ENCODE measurements at regions not wholly inside any gene's neighbourhood (a gene's known extent, or its start where the extent isn't known, plus 50 kb on each side); places are given as distances from the start of the nearest gene placed in this dataset.

- no peaks in the 10 kb centered on the region for H3K79me2 ChIP-seq (ENCODE audit: control insufficient read depth, insufficient read depth, low read length)
- DNase-seq (ENCODE audit: low read depth, low spot score): no peak
- BruUV-seq (replicated peaks): no TSS peak
- H3K4me2 ChIP-seq (ENCODE audit: insufficient read depth, low read length): no peak overlapping the region
- TF ChIP-seq MAX (IDR thresholded peaks at IDR 0.05; ENCODE audit: insufficient read depth, insufficient read length) (no peak), GATA2 (IDR thresholded peaks at IDR 0.05; ENCODE audit: insufficient read depth, insufficient read length, low read depth, low read length) (no peak), JUN (IDR thresholded peaks at IDR 0.05; ENCODE audit: borderline replicate concordance, insufficient read depth, insufficient read length, low read depth) (no peak)
- H3K4me3 ChIP-seq (replicated peaks in 1 of 3; ENCODE audit: insufficient read depth in 1 of 3, low read depth in 1 of 3, low read length in 3 of 3): no peak overlapping the region
- H3K4me1 ChIP-seq (ENCODE audit: control insufficient read depth, extremely low read depth, insufficient read depth, low read length): no peaks in the 10 kb centered on the region
- dilution Hi-C loops (cut with MboI; ENCODE audit: extremely low pct_ligation_motif_present, low sequenced_read_pairs) (no loop called here), intact Hi-C loops (cut with micrococcal nuclease) (no loop called here)
- POLR2A ChIA-PET: no interaction called here
- no peaks in the 10 kb centered on the region for H3K9me3 ChIP-seq (replicated peaks; ENCODE audit: control insufficient read depth, insufficient read depth, low read length)
- H4K20me1 ChIP-seq (replicated peaks; ENCODE audit: control insufficient read depth, extremely low read depth, insufficient read depth, low read length): no peaks in the 10 kb centered on the region
- H3K27me3 ChIP-seq (ENCODE audit: control insufficient read depth in 2 of 2, insufficient read depth in 2 of 2, low read length in 2 of 2): no peaks in the 10 kb centered on the region
- no peaks in the 10 kb centered on the region for H3K9me1 ChIP-seq (replicated peaks; ENCODE audit: control insufficient read depth, extremely low read depth, insufficient read depth, low read length)
- H2AFZ ChIP-seq (ENCODE audit: low read depth, low read length): no peak overlapping the region
- H3K9ac ChIP-seq (replicated peaks; ENCODE audit: extremely low read depth, insufficient read depth, low read length): no peak overlapping the region
- no peak overlapping the region for H3K27ac ChIP-seq (ENCODE audit: insufficient read depth, low read depth, low read length)
- CTCF ChIA-PET: no interaction called here
- no peaks in the 10 kb centered on the region for H3K36me3 ChIP-seq (ENCODE audit: control insufficient read depth in 2 of 2, extremely low read depth in 1 of 2, insufficient read depth in 2 of 2, low read length in 2 of 2)
- no peak for FAIRE-seq
These were observed 988.9 kb upstream of the FLRT2 start for GRCh38 chr14:84541018-84541417.

GRCh38 chr14:84543859-84544258 is 986.1 kb upstream of the FLRT2 start:
- Histone ChIP-seq H3K4me1 (ENCODE audit: control insufficient read depth, extremely low read depth, insufficient read depth, low read length) (no peaks in the 10 kb centered on the region), H3K9me1 (replicated peaks; ENCODE audit: control insufficient read depth, extremely low read depth, insufficient read depth, low read length) (no peaks in the 10 kb centered on the region), H3K9ac (replicated peaks; ENCODE audit: extremely low read depth, insufficient read depth, low read length) (no peak overlapping the region), H3K4me3 (replicated peaks in 1 of 3; ENCODE audit: insufficient read depth in 1 of 3, low read depth in 1 of 3, low read length in 3 of 3) (no peak overlapping the region), H3K27ac (ENCODE audit: insufficient read depth, low read depth, low read length) (no peak overlapping the region), H2AFZ (ENCODE audit: low read depth, low read length) (no peak overlapping the region), H3K36me3 (ENCODE audit: control insufficient read depth in 2 of 2, extremely low read depth in 1 of 2, insufficient read depth in 2 of 2, low read length in 2 of 2) (no peaks in the 10 kb centered on the region), H4K20me1 (replicated peaks; ENCODE audit: control insufficient read depth, extremely low read depth, insufficient read depth, low read length) (no peaks in the 10 kb centered on the region), H3K4me2 (ENCODE audit: insufficient read depth, low read length) (no peak overlapping the region), H3K27me3 (ENCODE audit: control insufficient read depth in 2 of 2, insufficient read depth in 2 of 2, low read length in 2 of 2) (no peaks in the 10 kb centered on the region), H3K79me2 (ENCODE audit: control insufficient read depth, insufficient read depth, low read length) (no peaks in the 10 kb centered on the region), H3K9me3 (replicated peaks; ENCODE audit: control insufficient read depth, insufficient read depth, low read length) (no peaks in the 10 kb centered on the region)
- no peak for FAIRE-seq
- intact Hi-C loops (cut with micrococcal nuclease): no loop called here
- DNase-seq (ENCODE audit: low read depth, low spot score): no peak
- CTCF ChIA-PET: interaction anchor here (1.3 kb wide), 1 partner anchor 10 kb away, joined by 6 read pairs; no protein-coding TSS in a partner anchor
- dilution Hi-C loops (cut with MboI; ENCODE audit: extremely low pct_ligation_motif_present, low sequenced_read_pairs): no loop called here
- BruUV-seq (replicated peaks): no TSS peak
- POLR2A ChIA-PET: no interaction called here
- TF ChIP-seq MAX (IDR thresholded peaks at IDR 0.05; ENCODE audit: insufficient read depth, insufficient read length) (no peak), GATA2 (IDR thresholded peaks at IDR 0.05; ENCODE audit: insufficient read depth, insufficient read length, low read depth, low read length) (no peak), MYC (IDR thresholded peaks at IDR 0.05; ENCODE audit: low read depth, low read length) (no peak), POLR2AphosphoS5 (IDR thresholded peaks at IDR 0.05; ENCODE audit: insufficient read depth, low read depth, low read length) (no peak), POLR2A (IDR thresholded peaks at IDR 0.05; ENCODE audit: low read depth, low read length) (no peak), EZH2 (IDR thresholded peaks at IDR 0.05; ENCODE audit: borderline replicate concordance, low read depth, low read length, severe bottlenecking) (no peak), CTCF (IDR thresholded peaks at IDR 0.05; ENCODE audit: extremely low read depth in 1 of 2, insufficient read depth in 1 of 2, low read depth in 1 of 2, low read length in 2 of 2) (no peak), JUN (IDR thresholded peaks at IDR 0.05; ENCODE audit: borderline replicate concordance, insufficient read depth, insufficient read length, low read depth) (no peak), FOS (IDR thresholded peaks at IDR 0.05; ENCODE audit: borderline replicate concordance, insufficient read depth, low read length) (no peak)
